NCI-H2081 treated with DMSO at 0.1 percent for 48 hours (cell line): ENCODE measurements at regions not wholly inside any gene's neighbourhood (a gene's known extent, or its start where the extent isn't known, plus 50 kb on each side); places are given as distances from the start of the nearest gene placed in this dataset.

Experiments used
- DNase-seq: peaks from one replicate; lab custom pipeline; 2025; lab: John Stamatoyannopoulos, UW

DNA sequence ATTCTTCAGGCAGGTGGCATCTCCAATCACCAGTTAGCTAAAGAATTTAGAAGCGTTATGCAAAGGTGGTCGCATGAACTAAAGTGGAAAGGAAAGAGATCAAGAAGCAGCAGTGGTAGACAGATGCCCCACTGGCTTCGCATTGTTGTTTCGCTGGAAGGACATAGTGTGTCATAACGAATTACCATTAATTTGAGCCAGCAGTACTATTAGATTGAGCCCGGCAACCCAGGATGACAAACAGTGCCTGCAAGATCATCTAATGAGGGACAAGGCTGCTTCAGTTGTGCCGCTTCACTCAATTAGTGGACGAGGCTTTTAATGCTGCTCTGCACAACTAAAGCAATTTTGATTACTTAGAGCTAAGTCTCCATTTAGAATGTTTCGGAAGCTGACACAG lies 274.5 kb upstream of the SOX5 start:
- DNase-seq: no peak

GRCh38 chr12:24222968-24223367 lies 273.5 kb upstream of the SOX5 start:
- DNase-seq: no peak

DNA sequence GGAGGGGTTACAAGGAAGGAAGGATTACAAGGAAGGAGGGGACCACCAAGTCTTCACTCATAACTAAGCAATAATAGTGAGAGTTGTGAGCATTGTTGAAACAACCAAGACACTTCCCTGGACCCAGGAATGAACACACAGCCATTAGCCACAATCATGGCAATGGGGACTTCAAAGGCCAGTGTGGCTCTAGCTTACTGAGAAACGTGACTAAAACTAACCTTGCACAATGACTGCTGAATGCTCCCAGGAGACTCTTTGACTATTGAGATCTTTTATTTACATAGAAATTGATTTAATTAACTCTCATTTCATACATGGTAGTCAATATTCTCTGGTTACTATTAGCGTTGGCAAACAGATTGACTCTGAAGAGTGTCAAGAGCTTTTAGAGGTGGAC lies 263.0 kb upstream of the SOX5 start:
- no peak for DNase-seq

- no peak for DNase-seq
Observed at GRCh38 chr12:24206621-24207020, 257.2 kb upstream of the SOX5 start.

DNA sequence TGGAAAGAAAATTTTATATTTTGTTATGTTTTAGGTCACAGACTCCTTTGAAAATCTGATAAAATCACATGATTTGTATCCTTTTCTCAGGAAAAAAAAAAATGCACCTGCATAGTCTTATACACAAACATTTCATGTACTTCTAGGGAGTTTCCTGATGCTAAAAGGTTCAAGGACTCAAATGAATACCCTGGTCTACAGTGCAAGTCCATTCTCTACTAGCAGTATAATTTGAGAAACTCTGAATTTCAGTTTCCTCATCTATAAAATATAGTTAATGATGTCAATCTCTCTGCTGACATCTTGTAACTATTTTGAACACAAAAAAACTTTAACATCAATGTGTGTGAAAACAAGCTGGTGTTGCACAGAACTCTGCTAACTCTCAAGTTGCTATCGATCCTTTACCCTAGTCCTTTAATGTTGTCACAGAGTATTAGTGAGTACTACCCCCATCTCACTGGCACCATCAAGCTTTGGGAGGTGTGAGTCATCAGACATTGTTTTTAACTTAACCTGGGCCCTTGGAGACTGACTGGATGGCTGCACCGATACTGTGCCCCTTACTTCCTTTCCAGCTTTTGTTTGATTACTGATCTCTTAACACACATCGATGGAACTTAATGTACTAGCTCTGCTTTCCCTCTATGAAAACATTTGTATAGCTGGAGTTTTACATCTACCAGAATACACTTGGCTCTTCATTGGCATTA lies 251.9 kb upstream of the SOX5 start:
- DNase-seq: no peak

GRCh38 chr12:24200010-24200409 lies 250.5 kb upstream of the SOX5 start:
- DNase-seq: no peak

GRCh38 chr12:24198936-24199671 lies 249.6 kb upstream of the SOX5 start:
- DNase-seq: no peak

DNA sequence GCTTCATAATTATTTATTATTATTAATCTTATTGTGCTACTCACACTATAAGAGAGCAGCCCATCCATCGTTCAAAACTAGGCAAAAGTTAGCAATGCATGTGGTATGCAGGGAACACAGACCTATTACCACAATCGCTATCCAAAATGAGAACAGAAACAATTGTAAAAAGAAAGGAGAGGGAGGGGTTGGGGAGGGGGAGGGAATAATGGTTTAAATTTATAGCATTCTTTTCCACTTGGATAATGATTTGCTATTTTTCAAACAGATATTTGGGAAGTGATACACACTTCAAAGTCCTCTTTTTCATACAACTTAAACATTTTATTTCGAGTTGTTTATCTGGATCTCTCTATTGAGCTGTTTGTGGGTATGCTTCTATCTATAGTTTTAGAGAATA lies 248.6 kb upstream of the SOX5 start:
- DNase-seq: no peak

DNA sequence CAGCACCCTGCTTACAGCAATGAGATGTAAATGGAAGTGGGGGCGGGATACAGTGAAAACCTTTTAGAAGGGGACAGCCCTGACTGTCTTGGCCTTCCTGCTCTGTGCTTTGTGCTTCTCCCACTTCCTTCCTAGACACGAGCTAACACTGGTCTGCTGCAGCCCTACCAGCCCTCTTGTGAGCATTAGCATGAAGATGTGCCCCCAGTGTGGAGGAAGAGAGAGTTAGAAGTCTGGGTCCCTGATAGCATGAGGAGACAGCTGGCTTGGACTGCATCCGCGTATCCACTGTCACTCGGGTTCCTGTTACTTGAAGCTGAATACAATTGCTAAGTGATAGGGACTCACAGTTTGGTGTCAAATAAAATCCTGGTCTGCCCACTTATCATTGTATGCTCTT lies 248.1 kb upstream of the SOX5 start:
- no peak for DNase-seq

DNA sequence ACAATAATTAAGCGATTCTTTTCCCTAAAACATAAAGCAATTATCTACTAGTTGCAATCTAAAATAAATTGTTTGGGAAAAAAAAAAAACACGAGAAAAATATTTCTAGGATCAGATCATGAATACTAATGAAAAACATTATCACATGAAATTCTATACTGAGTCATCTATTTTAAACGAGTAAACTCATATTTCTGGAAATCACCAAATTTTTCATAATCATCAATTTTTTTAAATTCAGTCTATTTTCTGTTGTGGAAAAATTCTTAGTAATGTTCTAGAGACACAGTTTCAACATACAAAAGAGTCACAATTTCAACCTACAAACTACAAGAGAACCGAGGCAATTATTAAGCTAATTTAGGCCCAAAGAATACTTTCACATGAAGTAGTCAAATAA lies 245.6 kb upstream of the SOX5 start:
- no peak for DNase-seq

- no peak for DNase-seq
Observed at GRCh38 chr12:24191117-24191516, 241.6 kb upstream of the SOX5 start.

GRCh38 chr12:24185782-24186181 lies 236.3 kb upstream of the SOX5 start:
- no peak for DNase-seq

GRCh38 chr12:24177889-24178288 lies 228.4 kb upstream of the SOX5 start:
- DNase-seq: no peak

GRCh38 chr12:24175929-24176328 lies 226.5 kb upstream of the SOX5 start:
- no peak for DNase-seq

- no peak for DNase-seq
Observed at GRCh38 chr12:24175284-24175683, 225.8 kb upstream of the SOX5 start.

DNA sequence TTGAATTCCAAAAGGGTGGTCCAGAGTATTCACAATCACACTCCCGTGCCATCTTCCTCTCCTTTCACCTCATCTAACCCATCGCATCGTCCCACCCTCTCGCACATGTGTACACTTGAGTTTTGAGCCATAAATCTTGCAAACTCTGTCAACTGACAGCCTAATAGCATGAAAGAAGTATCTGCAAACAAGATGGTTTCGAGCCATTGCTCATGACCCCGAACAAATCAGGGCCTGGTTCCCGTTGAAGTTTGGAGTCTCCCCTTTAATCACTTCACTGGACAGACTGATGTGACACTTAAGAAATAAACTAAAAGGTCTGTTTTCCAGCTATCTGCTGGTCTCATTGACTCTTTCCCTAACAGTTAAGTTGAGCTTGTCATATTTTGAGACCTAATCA lies 223.6 kb upstream of the SOX5 start:
- DNase-seq: no peak

DNA sequence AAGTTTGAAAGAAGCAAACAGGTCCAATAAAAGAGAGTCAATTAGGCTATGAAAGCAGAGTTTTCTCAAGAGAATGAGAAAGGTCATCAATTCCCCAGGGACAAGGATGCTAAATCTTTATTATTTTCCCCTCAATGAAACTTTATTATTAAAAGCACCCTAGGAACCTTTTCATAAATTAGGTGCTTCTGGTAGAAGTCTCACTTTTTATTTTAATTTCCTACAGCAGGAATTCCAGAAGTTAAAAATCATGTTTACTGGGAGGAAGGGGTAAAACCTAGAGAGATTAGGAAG lies 223.2 kb upstream of the SOX5 start:
- no peak for DNase-seq

GRCh38 chr12:24172031-24172772 lies 222.7 kb upstream of the SOX5 start:
- no peak for DNase-seq

GRCh38 chr12:24155042-24155441 lies 205.6 kb upstream of the SOX5 start:
- DNase-seq: no peak

GRCh38 chr12:24153079-24153478 lies 203.6 kb upstream of the SOX5 start:
- no peak for DNase-seq

DNA sequence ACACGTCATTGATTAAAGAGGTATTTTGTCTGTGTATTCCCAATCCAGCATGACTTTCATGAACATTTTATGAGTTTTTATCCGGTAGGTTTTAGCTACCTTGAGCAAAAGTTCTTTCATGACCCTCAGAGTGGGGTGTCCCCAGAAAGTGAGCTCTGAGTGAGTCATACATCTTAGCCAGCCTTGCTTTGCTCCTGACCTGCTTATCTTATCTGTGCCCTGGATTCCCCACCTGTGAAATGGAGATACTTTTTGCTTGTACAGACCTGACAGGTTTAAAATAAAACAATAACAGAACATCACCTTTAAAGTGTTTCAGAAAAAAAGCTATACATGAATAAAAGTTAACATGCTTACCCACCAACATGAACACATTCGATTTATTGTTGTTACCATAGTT lies 202.8 kb upstream of the SOX5 start:
- DNase-seq: no peak

DNA sequence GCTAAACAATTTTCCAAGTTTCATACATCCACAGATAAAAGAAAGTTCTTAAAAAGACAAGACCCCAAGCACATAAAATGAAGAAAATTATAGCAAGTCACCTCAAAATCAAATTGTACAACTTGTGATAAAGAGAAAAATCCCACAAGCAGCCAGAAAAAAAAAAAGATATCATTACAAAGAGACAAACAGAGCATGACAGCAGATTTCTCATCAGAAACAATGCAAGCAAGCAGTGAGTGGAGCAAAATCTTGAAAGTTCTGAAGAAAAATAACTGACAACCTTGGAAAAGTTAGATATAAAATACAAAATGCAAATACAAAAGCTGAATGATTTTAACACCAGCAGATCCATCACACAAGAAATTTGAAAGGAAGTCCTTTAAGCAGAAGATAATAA lies 194.5 kb upstream of the SOX5 start:
- no peak for DNase-seq

DNA sequence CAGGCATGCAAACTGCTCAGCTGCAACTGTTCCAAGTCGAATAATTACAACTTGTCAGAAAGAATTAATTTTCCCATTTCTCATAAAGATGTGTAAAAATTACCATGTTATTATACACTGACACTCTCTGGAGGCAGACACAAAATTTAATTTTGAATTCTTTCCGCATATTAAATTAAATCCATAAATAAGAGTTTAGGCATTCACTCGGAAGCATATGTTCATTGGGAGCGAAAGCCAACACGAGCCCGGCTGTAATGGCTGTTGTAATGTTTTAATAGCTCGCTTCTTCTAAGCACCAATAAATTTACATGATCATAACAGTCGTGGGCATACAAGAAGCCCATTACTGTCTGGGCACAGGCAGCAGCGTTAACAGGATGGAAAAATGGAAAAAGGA lies 189.6 kb upstream of the SOX5 start:
- DNase-seq: no peak
